DND-41 (cell line): ENCODE measurements at regions not wholly inside any gene's neighbourhood (a gene's known extent, or its start where the extent isn't known, plus 50 kb on each side); places are given as distances from the start of the nearest gene placed in this dataset.

Experiments
- ATAC-seq: fragments of 200-7000 bp; cut with Tn5 transposase; 3 replicates; pipeline ENCODE4 v1.9.1; 2021; ENCODE audit warnings: low read depth; ENCODE audit not compliant: insufficient read depth
- DNase-seq: peaks from one replicate; pipeline ENCODE4 v3.0.0-alpha.2; 2020
- H2AFZ ChIP-seq: 2 replicates; pipeline ENCODE4 v1.6.0; 2012; ENCODE audit warnings: low read depth, low read length
- H3K27ac ChIP-seq: 2 replicates; pipeline ENCODE4 v1.5.1; 2012; ENCODE audit warnings: low read length, inconsistent platforms
- H3K27me3 ChIP-seq: fragments of 200-600 bp; sonication (generic); 2 replicates; pipeline ENCODE4 v1.6.0; 2012; ENCODE audit warnings: low read length, mild to moderate bottlenecking, inconsistent platforms; ENCODE audit not compliant: insufficient read depth, poor library complexity
- H3K36me3 ChIP-seq: 2 replicates; pipeline ENCODE4 v1.5.1; 2012; ENCODE audit warnings: low read length, inconsistent platforms; ENCODE audit not compliant: insufficient read depth
- H3K4me1 ChIP-seq: 2 replicates; pipeline ENCODE4 v1.5.1; 2012; ENCODE audit warnings: mild to moderate bottlenecking, low read length; ENCODE audit not compliant: insufficient read depth
- H3K4me2 ChIP-seq: 2 replicates; pipeline ENCODE4 v1.6.0; 2012; ENCODE audit warnings: mild to moderate bottlenecking, moderate library complexity, low read length, inconsistent platforms; ENCODE audit not compliant: insufficient read depth
- H3K4me3 ChIP-seq, 2 experiments: fragments of 200-600 bp in 1 of 2; shearing (Covaris generic) in 1 of 2; 2 replicates each; pipeline ENCODE4 v1.5.1; 2012 to 2016; ENCODE audit warnings: inconsistent platforms in 2 of 2, low read length in 2 of 2, mild to moderate bottlenecking in 2 of 2, low read depth in 1 of 2, moderate library complexity in 1 of 2
- H3K79me2 ChIP-seq: 2 replicates; pipeline ENCODE4 v1.6.0; 2012; ENCODE audit warnings: low read length, inconsistent platforms; ENCODE audit not compliant: insufficient read depth
- H3K9ac ChIP-seq: 2 replicates; pipeline ENCODE4 v1.6.0; 2012; ENCODE audit warnings: low read depth, mild to moderate bottlenecking, inconsistent platforms, low read length, moderate library complexity
- H3K9me3 ChIP-seq: 2 replicates; pipeline ENCODE4 v1.5.1; 2012; ENCODE audit warnings: low read length, moderate library complexity, mild to moderate bottlenecking, inconsistent platforms; ENCODE audit not compliant: insufficient read depth, severe bottlenecking
- H4K20me1 ChIP-seq: 2 replicates; pipeline ENCODE4 v1.6.0; 2012; ENCODE audit warnings: low read length; ENCODE audit not compliant: insufficient read depth
- EZH2 ChIP-seq: IDR thresholded peaks from 3 replicates; pipeline ENCODE4 v1.6.1; 2012; ENCODE audit warnings: borderline replicate concordance, low read depth, mild to moderate bottlenecking, moderate library complexity, low read length, inconsistent platforms; ENCODE audit not compliant: severe bottlenecking
- TF ChIP-seq, protein P1 (sequence below): IDR thresholded peaks from 2 replicates; pipeline ENCODE4 v1.5.1; 2012; ENCODE audit warnings: borderline replicate concordance, low read length, moderate library complexity, mild to moderate bottlenecking; ENCODE audit not compliant: poor library complexity, severe bottlenecking; ENCODE audit errors: extremely low read depth

DNA sequence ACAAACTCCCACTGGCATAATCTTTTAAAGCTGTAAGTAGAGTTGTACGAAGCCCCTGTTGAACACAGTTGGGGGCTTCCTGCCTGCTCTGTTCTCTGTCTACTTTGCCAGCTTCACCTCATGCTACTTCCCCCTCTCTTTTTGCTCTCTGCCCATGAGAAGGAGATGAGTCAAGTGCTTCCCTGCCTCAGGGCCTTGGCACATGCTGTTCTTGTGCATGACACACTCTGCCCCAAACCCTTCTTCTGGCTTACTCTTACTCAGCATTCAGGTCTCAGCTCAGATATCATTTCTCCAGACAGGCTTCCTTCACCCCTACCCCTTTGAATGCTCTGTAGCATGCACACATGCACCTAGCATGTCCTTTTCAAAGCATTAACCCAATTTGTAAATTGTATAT is 208.8 kb downstream of the FOXD2 start:
- Histone ChIP-seq H3K36me3 (no peaks in the 10 kb centered on the region), H3K79me2 (no peaks in the 10 kb centered on the region), H3K27me3 (peaks cover 4% of the 10 kb centered on the region), H3K9ac (no peak overlapping the region), H3K4me3 (no peak overlapping the region), H3K4me2 (no peak overlapping the region), H3K4me1 (no peaks in the 10 kb centered on the region), H2AFZ (no peak overlapping the region), H3K27ac (no peak overlapping the region), H3K9me3 (no peaks in the 10 kb centered on the region), H4K20me1 (no peaks in the 10 kb centered on the region; the same call in 1 of the 2 replicates)
- ATAC-seq (no peak), DNase-seq (no peak)
- TF ChIP-seq, protein P1, sequence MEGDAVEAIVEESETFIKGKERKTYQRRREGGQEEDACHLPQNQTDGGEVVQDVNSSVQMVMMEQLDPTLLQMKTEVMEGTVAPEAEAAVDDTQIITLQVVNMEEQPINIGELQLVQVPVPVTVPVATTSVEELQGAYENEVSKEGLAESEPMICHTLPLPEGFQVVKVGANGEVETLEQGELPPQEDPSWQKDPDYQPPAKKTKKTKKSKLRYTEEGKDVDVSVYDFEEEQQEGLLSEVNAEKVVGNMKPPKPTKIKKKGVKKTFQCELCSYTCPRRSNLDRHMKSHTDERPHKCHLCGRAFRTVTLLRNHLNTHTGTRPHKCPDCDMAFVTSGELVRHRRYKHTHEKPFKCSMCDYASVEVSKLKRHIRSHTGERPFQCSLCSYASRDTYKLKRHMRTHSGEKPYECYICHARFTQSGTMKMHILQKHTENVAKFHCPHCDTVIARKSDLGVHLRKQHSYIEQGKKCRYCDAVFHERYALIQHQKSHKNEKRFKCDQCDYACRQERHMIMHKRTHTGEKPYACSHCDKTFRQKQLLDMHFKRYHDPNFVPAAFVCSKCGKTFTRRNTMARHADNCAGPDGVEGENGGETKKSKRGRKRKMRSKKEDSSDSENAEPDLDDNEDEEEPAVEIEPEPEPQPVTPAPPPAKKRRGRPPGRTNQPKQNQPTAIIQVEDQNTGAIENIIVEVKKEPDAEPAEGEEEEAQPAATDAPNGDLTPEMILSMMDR, result no peak
- no peak for TF ChIP-seq EZH2

DNA sequence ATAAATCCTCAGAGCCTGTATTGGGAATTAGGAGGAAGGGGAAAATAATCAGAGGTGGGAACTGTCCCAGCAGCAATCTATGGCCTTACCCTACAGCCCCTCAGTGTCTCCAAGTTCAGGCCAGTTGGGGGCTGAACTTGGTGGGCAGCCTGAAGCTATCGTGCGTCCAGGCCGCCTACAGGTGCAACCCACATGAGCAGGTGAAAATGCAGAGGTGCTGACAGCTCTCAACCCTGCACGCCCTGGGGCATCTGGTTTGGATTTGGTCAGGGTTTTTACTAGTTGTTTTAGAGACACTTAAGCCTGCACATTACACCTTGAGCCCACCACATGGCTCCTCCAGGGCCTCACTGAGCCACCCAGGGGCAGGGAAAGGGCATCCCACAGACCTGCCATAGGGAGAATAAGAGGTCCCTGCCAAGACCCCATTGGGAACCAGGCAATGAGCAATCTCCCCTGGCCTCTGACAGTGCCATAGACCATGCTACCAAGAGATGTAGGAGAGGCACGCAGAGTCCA is 209.5 kb downstream of the FOXD2 start:
- no peak for DNase-seq

DNA sequence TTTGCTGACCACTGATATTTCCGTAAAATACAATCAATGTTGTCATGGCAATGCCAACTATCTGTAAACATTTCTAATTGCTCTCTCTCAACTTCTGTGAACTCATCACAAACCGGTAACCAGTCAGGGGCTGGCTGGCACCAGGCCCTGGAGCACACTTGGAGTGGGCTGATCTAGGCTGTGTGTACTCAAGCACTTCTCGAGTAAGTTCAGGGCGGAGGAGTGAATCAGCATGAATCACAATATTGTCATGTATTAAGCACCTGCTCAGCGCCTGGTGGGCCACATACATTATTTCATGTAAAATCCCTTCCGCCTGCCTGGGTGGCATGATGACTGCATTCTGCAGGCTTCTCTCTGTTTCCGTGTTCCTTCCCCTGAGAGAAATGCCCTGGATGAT is 212.4 kb downstream of the FOXD2 start:
- DNase-seq (no peak), ATAC-seq (no peak)
- Histone ChIP-seq H3K9ac (no peak overlapping the region), H3K4me2 (no peak overlapping the region), H2AFZ (no peak overlapping the region), H3K27ac (no peak overlapping the region), H3K4me3 (no peak overlapping the region), H3K4me1 (no peaks in the 10 kb centered on the region), H3K36me3 (no peaks in the 10 kb centered on the region), H3K27me3 (peaks cover 16% of the 10 kb centered on the region), H3K9me3 (no peaks in the 10 kb centered on the region), H3K79me2 (no peaks in the 10 kb centered on the region), H4K20me1 (no peaks in the 10 kb centered on the region; the same call in 1 of the 2 replicates)
- TF ChIP-seq, protein P1, result no peak

More for the DNA sequence above, 209.5 kb downstream of the FOXD2 start:
- H3K4me3 ChIP-seq, result no peak overlapping the region
- H3K4me2 ChIP-seq, result no peak overlapping the region
- H3K27me3 ChIP-seq, result peaks cover 4% of the 10 kb centered on the region
- no peaks in the 10 kb centered on the region for H3K79me2 ChIP-seq
- no peaks in the 10 kb centered on the region for H3K4me1 ChIP-seq
- no peaks in the 10 kb centered on the region for H3K9me3 ChIP-seq
- H3K36me3 ChIP-seq, result no peaks in the 10 kb centered on the region
- H3K27ac ChIP-seq, result no peak overlapping the region
- TF ChIP-seq, protein P1, result no peak
- TF ChIP-seq EZH2, result no peak
- no peak overlapping the region for H3K9ac ChIP-seq
- no peaks in the 10 kb centered on the region; the same call in 1 of the 2 replicates for H4K20me1 ChIP-seq
- no peak for ATAC-seq
- H2AFZ ChIP-seq, result no peak overlapping the region

DNA sequence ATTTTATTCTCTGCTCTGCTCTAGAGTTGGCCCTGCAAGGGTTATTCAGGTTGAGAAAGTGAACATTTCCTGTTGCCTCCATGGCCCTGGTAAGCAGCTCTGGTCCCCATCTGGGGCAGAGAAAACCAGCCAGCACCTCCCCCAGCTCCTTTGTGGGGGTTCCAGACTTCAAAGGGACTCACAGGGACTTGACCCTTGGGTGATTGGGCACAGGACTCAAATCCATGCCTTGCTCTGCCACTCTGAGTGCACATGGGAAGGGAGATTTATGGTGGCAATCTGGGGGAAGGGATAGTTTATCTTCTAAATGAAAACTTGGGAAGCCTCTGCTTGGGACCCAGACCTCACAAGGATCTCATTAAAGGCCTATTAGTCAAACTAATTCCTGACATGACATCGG is 212.8 kb downstream of the FOXD2 start:
- H3K9me3 ChIP-seq, result no peaks in the 10 kb centered on the region
- no peak overlapping the region for H3K9ac ChIP-seq
- no peak for DNase-seq
- no peak for TF ChIP-seq EZH2
- TF ChIP-seq, protein P1, result no peak
- H3K27ac ChIP-seq, result no peak overlapping the region
- H3K79me2 ChIP-seq, result no peaks in the 10 kb centered on the region
- no peak overlapping the region for H2AFZ ChIP-seq
- H3K4me1 ChIP-seq, result no peaks in the 10 kb centered on the region
- H4K20me1 ChIP-seq, result no peaks in the 10 kb centered on the region; the same call in 1 of the 2 replicates
- no peak for ATAC-seq
- no peak overlapping the region for H3K4me3 ChIP-seq
- H3K27me3 ChIP-seq, result peaks cover 13% of the 10 kb centered on the region
- H3K4me2 ChIP-seq, result no peak overlapping the region
- H3K36me3 ChIP-seq, result no peaks in the 10 kb centered on the region
